HG02623 (cell line): ENCODE measurements at regions not wholly inside any gene's neighbourhood (a gene's known extent, or its start where the extent isn't known, plus 50 kb on each side); places are given as distances from the start of the nearest gene placed in this dataset.
"Not testable (repeated sequence)": the region's sequence is repeated elsewhere in the genome, so short reads cannot be mapped to it uniquely, and the experiment has no call there.

Experiments used
- ATAC-seq: cut with Tn5 transposase; IDR thresholded peaks from one replicate; pipeline ENCODE4 v1.9.1; 2021; ENCODE audit warnings: moderate library complexity; ENCODE audit not compliant: unreplicated experiment

GRCh38 chr2:122523981-122524380, 768.5 kb downstream of the TSN start:
- no peak for ATAC-seq

- no peak for ATAC-seq
These were observed 769.9 kb downstream of the TSN start for GRCh38 chr2:122525336-122525735.

GRCh38 chr2:122528061-122528460, 772.6 kb downstream of the TSN start:
- ATAC-seq: no peak

DNA sequence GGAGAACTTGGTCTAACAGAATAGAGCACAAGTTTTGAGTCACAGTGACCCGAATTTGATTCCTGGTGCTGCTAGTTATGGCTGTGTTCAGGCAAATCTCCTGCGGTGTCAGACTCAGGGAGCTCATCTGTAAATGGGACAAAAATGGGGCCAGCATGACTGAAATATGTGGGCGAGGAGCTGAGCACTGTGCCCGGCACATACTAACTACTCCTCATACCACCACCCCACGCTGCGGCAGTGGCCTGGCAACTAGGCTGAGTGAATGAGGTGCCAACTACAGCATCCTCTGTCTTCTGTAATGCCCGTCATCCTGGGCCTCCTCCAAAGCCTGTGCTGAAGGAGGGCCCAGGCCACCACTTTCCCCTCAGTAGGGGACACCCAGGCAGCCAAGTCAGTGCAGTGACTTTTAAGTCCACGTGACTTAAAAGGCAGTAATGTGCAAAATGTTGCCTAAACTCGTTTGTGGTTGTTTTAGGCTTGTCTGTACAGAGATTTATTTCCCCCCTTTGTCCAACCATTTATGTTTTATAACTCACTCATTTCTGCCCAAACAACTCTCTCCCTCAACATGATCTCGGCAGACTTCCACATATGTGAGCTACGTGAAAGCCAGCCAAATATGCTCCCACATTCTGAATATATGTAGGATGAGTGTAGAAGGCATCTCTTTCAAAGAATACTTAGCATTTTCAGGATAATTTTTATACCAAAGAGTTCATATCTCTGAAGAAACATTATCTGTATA, 773.7 kb downstream of the TSN start:
- ATAC-seq: no peak

GRCh38 chr2:122530814-122531213, 775.4 kb downstream of the TSN start:
- ATAC-seq: no peak

- no peak for ATAC-seq
These were observed 776.0 kb downstream of the TSN start for GRCh38 chr2:122531290-122532071.

GRCh38 chr2:122532072-122532344, 776.6 kb downstream of the TSN start:
- ATAC-seq: no peak

- no peak for ATAC-seq
These were observed 777.0 kb downstream of the TSN start for GRCh38 chr2:122532481-122532880.

GRCh38 chr2:122535960-122536505, 780.6 kb downstream of the TSN start:
- ATAC-seq: no peak

GRCh38 chr2:122539311-122539710, 783.9 kb downstream of the TSN start:
- no peak for ATAC-seq

- ATAC-seq: no peak
These were observed 784.5 kb downstream of the TSN start for GRCh38 chr2:122539920-122540319.

DNA sequence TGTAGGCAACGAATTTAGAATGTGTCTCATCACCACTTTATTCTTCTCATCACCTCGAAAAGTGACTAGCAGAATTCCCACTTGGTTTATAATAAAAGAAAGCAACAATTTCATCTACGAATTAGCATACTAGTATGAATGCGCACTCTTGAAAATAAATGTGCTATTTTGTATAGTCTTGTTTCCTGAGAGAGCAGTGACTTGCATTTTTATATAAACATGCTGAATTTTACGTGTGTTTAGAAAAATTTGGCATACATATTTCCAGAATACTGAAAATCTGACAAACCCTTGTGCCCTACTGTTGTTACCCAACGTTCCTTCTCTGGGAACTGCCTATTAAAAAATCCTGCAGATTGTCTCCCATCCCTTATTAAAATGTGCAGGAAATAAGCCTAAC, 786.8 kb downstream of the TSN start:
- no peak for ATAC-seq

- no peak for ATAC-seq
These were observed 787.2 kb downstream of the TSN start for GRCh38 chr2:122542646-122543045.

DNA sequence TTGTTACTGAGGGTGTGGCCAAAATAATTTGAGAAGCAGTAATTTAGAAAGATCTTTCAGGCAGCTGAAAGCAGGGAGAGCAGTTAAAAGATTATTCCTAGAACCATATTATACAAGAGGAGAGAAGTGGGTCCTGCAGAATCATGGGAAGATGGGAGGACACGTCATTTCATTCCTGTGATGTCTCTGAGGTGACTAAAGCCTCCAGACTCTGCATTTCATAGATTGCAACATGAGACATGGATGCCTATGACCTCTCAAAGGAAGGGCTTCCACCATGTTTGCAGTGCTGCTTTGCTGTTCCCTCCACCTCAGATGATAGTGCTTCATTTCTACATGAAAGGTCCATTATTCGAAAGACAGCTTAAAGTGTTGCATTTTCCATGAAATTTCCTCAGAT, 788.4 kb downstream of the TSN start:
- ATAC-seq: no peak

- ATAC-seq: no peak
These were observed 790.4 kb downstream of the TSN start for GRCh38 chr2:122545821-122546220.

DNA sequence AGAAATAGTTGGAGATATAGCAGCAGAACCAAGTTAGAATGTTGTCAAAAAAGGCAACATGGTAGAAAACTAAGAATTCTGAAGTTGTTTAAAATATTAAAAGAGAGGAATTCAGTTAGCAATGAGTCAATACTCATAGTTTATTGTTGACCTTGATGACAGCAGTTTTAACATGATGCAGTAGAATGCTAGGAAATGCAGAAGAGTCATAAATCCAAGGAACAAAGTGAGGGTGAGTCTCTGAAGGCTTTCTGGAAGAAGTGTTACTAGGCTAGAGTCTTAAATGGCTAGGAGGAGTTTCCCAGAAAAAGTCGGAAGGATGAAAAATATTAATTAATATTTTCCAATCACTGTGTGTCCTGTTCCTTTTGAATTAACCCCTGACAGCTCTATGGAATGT, 807.3 kb downstream of the TSN start:
- ATAC-seq: no peak

DNA sequence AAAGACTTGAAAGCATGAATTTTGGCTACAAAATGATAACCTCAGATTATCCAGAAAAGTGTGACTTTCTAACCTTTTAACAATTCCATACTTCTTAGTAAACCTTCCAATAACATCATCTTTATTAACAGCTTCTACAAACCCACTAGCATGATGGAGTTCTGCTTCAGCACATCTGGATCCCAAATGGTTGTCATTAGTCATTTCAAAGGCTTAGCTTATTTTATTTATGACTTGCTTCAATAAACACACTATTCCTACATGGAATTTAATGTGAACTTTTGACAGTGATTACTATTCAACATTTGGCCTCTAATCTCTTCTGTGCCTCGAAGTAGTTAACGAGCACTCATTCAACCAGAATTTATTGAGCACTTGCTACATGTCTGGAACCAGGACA, 808.3 kb downstream of the TSN start:
- ATAC-seq: no peak

DNA sequence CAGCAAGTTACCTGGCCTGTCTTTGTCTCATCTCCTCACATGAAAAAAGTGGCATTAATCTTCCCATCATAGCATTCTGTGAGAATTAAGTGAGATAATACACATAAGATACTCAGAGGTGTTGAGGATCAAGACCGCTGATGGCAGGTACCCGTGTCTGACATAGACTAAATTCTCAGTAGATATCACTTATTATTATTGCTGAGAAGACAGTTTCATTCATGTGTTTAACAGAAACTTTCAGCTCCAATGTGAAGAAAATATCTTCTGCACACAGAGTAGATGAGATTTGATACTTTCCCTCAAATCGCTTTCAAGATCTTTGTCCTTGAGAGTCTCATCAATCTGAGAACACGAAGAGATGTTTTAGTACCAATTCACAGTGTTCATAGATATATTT, 809.4 kb downstream of the TSN start:
- ATAC-seq: no peak

- no peak for ATAC-seq
These were observed 809.9 kb downstream of the TSN start for GRCh38 chr2:122565364-122565763.

GRCh38 chr2:122570641-122571040, 815.2 kb downstream of the TSN start:
- no peak for ATAC-seq

GRCh38 chr2:122571471-122571870, 816.0 kb downstream of the TSN start:
- ATAC-seq: not testable (repeated sequence)

- ATAC-seq: no peak
These were observed 819.6 kb downstream of the TSN start for GRCh38 chr2:122575076-122575475.
